ENCODE measurements at regions not wholly inside any gene's neighbourhood (a gene's known extent, or its start where the extent isn't known, plus 50 kb on each side); places are given as distances from the start of the nearest gene placed in this dataset.

DNA sequence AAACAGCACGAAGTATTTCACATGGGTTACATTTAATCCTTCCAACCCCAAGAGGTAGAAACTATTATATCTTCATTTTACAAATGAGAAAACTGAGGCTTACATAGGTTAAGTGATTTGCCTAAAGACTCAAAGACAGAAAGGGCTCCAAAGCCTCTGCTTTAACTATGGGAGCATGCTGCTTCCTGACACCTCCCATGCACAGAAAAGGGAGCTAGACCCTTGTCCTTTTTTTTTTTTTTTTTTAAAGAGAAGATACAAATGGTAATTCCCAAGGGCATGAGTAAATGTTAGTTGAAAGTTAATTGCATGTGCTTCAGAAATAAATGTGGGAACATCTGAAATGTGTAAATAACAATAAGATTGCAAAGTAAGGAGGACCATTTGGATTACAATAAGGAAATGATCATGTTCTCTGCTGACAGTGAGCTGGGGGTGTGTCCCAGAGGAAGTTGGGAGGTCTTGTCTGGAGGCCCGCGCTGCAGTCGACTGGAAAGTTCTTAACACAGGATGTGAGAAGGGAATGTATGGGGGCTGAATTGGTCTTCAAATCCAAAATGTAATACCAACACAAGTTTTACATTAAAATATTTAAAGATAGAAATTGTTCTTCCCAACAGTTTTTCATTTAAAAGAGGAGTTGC is 500.3 kb downstream of the KLF12 start:
- TF ChIP-seq, protein P1, sequence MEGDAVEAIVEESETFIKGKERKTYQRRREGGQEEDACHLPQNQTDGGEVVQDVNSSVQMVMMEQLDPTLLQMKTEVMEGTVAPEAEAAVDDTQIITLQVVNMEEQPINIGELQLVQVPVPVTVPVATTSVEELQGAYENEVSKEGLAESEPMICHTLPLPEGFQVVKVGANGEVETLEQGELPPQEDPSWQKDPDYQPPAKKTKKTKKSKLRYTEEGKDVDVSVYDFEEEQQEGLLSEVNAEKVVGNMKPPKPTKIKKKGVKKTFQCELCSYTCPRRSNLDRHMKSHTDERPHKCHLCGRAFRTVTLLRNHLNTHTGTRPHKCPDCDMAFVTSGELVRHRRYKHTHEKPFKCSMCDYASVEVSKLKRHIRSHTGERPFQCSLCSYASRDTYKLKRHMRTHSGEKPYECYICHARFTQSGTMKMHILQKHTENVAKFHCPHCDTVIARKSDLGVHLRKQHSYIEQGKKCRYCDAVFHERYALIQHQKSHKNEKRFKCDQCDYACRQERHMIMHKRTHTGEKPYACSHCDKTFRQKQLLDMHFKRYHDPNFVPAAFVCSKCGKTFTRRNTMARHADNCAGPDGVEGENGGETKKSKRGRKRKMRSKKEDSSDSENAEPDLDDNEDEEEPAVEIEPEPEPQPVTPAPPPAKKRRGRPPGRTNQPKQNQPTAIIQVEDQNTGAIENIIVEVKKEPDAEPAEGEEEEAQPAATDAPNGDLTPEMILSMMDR (IDR thresholded peaks at IDR 0.05; ENCODE audit: low read length): no peak
- no peak for TF ChIP-seq EZH2 (IDR thresholded peaks at IDR 0.05; ENCODE audit: borderline replicate concordance, low read length)
